DND-41 (cell line): ENCODE measurements at regions not wholly inside any gene's neighbourhood (a gene's known extent, or its start where the extent isn't known, plus 50 kb on each side); places are given as distances from the start of the nearest gene placed in this dataset.

Experiments
- ATAC-seq: fragments of 200-7000 bp; cut with Tn5 transposase; 3 replicates; pipeline ENCODE4 v1.9.1; 2021; ENCODE audit warnings: low read depth; ENCODE audit not compliant: insufficient read depth
- DNase-seq: peaks from one replicate; pipeline ENCODE4 v3.0.0-alpha.2; 2020
- H2AFZ ChIP-seq: 2 replicates; pipeline ENCODE4 v1.6.0; 2012; ENCODE audit warnings: low read depth, low read length
- H3K27ac ChIP-seq: 2 replicates; pipeline ENCODE4 v1.5.1; 2012; ENCODE audit warnings: low read length, inconsistent platforms
- H3K27me3 ChIP-seq: fragments of 200-600 bp; sonication (generic); 2 replicates; pipeline ENCODE4 v1.6.0; 2012; ENCODE audit warnings: low read length, mild to moderate bottlenecking, inconsistent platforms; ENCODE audit not compliant: insufficient read depth, poor library complexity
- H3K36me3 ChIP-seq: 2 replicates; pipeline ENCODE4 v1.5.1; 2012; ENCODE audit warnings: low read length, inconsistent platforms; ENCODE audit not compliant: insufficient read depth
- H3K4me1 ChIP-seq: 2 replicates; pipeline ENCODE4 v1.5.1; 2012; ENCODE audit warnings: mild to moderate bottlenecking, low read length; ENCODE audit not compliant: insufficient read depth
- H3K4me2 ChIP-seq: 2 replicates; pipeline ENCODE4 v1.6.0; 2012; ENCODE audit warnings: mild to moderate bottlenecking, moderate library complexity, low read length, inconsistent platforms; ENCODE audit not compliant: insufficient read depth
- H3K4me3 ChIP-seq, 2 experiments: fragments of 200-600 bp in 1 of 2; shearing (Covaris generic) in 1 of 2; 2 replicates each; pipeline ENCODE4 v1.5.1; 2012 to 2016; ENCODE audit warnings: inconsistent platforms in 2 of 2, low read length in 2 of 2, mild to moderate bottlenecking in 2 of 2, low read depth in 1 of 2, moderate library complexity in 1 of 2
- H3K79me2 ChIP-seq: 2 replicates; pipeline ENCODE4 v1.6.0; 2012; ENCODE audit warnings: low read length, inconsistent platforms; ENCODE audit not compliant: insufficient read depth
- H3K9ac ChIP-seq: 2 replicates; pipeline ENCODE4 v1.6.0; 2012; ENCODE audit warnings: low read depth, mild to moderate bottlenecking, inconsistent platforms, low read length, moderate library complexity
- H3K9me3 ChIP-seq: 2 replicates; pipeline ENCODE4 v1.5.1; 2012; ENCODE audit warnings: low read length, moderate library complexity, mild to moderate bottlenecking, inconsistent platforms; ENCODE audit not compliant: insufficient read depth, severe bottlenecking
- H4K20me1 ChIP-seq: 2 replicates; pipeline ENCODE4 v1.6.0; 2012; ENCODE audit warnings: low read length; ENCODE audit not compliant: insufficient read depth
- EZH2 ChIP-seq: IDR thresholded peaks from 3 replicates; pipeline ENCODE4 v1.6.1; 2012; ENCODE audit warnings: borderline replicate concordance, low read depth, mild to moderate bottlenecking, moderate library complexity, low read length, inconsistent platforms; ENCODE audit not compliant: severe bottlenecking
- TF ChIP-seq, protein P1 (sequence below): IDR thresholded peaks from 2 replicates; pipeline ENCODE4 v1.5.1; 2012; ENCODE audit warnings: borderline replicate concordance, low read length, moderate library complexity, mild to moderate bottlenecking; ENCODE audit not compliant: poor library complexity, severe bottlenecking; ENCODE audit errors: extremely low read depth

- TF ChIP-seq EZH2, result no peak
- TF ChIP-seq, protein P1, sequence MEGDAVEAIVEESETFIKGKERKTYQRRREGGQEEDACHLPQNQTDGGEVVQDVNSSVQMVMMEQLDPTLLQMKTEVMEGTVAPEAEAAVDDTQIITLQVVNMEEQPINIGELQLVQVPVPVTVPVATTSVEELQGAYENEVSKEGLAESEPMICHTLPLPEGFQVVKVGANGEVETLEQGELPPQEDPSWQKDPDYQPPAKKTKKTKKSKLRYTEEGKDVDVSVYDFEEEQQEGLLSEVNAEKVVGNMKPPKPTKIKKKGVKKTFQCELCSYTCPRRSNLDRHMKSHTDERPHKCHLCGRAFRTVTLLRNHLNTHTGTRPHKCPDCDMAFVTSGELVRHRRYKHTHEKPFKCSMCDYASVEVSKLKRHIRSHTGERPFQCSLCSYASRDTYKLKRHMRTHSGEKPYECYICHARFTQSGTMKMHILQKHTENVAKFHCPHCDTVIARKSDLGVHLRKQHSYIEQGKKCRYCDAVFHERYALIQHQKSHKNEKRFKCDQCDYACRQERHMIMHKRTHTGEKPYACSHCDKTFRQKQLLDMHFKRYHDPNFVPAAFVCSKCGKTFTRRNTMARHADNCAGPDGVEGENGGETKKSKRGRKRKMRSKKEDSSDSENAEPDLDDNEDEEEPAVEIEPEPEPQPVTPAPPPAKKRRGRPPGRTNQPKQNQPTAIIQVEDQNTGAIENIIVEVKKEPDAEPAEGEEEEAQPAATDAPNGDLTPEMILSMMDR, result no peak
- H3K4me2 ChIP-seq, result no peak overlapping the region
- ATAC-seq, result no peak
- no peak overlapping the region for H3K4me3 ChIP-seq
- no peaks in the 10 kb centered on the region for H3K9me3 ChIP-seq
- no peak for DNase-seq
- H3K36me3 ChIP-seq, result no peaks in the 10 kb centered on the region
- no peak overlapping the region for H3K27ac ChIP-seq
- no peaks in the 10 kb centered on the region for H3K4me1 ChIP-seq
- no peaks in the 10 kb centered on the region for H3K27me3 ChIP-seq
- no peak overlapping the region for H3K9ac ChIP-seq
- H4K20me1 ChIP-seq, result no peaks in the 10 kb centered on the region
- H3K79me2 ChIP-seq, result no peaks in the 10 kb centered on the region
- H2AFZ ChIP-seq, result no peak overlapping the region
Measured at GRCh38 chr9:7665874-7666273, 133.7 kb downstream of the DMAC1 start.

DNA sequence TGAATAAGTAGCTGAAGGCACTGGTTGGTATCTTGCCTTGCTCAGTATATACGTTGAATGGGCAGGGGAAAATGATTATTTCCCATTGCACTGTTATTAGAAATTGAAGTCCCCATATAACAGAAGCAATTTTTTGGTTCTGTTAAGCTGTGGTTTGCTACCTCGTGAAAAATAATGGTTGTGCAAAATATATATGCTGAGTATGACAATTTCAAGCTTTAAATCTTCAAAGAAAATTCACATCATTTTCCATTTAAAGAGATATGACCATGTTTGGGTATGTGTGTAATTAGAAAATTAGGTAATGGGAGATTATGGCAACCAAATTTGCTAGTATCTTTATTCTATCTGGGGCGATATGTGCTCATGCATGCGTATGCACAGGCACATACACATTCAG is 139.8 kb downstream of the DMAC1 start:
- no peak overlapping the region for H3K27ac ChIP-seq
- H3K4me2 ChIP-seq, result no peak overlapping the region
- H3K4me3 ChIP-seq, result no peak overlapping the region
- H4K20me1 ChIP-seq, result no peaks in the 10 kb centered on the region
- TF ChIP-seq, protein P1, result no peak
- no peak for TF ChIP-seq EZH2
- H3K36me3 ChIP-seq, result no peaks in the 10 kb centered on the region
- H3K4me1 ChIP-seq, result no peaks in the 10 kb centered on the region
- H3K9ac ChIP-seq, result no peak overlapping the region
- H2AFZ ChIP-seq, result no peak overlapping the region
- DNase-seq (no peak), ATAC-seq (no peak)
- H3K27me3 ChIP-seq, result no peaks in the 10 kb centered on the region
- H3K79me2 ChIP-seq, result no peaks in the 10 kb centered on the region
- H3K9me3 ChIP-seq, result no peaks in the 10 kb centered on the region

- ATAC-seq, result no peak
- Histone ChIP-seq H3K27ac (no peak overlapping the region), H3K27me3 (no peaks in the 10 kb centered on the region), H3K36me3 (no peaks in the 10 kb centered on the region), H4K20me1 (no peaks in the 10 kb centered on the region), H3K79me2 (no peaks in the 10 kb centered on the region), H2AFZ (no peak overlapping the region), H3K4me3 (no peak overlapping the region), H3K4me1 (no peaks in the 10 kb centered on the region), H3K4me2 (no peak overlapping the region), H3K9ac (no peak overlapping the region), H3K9me3 (no peaks in the 10 kb centered on the region)
- TF ChIP-seq, protein P1, result no peak
- no peak for TF ChIP-seq EZH2
- no peak for DNase-seq
Measured at GRCh38 chr9:7656636-7657035, 142.9 kb downstream of the DMAC1 start.

DNA sequence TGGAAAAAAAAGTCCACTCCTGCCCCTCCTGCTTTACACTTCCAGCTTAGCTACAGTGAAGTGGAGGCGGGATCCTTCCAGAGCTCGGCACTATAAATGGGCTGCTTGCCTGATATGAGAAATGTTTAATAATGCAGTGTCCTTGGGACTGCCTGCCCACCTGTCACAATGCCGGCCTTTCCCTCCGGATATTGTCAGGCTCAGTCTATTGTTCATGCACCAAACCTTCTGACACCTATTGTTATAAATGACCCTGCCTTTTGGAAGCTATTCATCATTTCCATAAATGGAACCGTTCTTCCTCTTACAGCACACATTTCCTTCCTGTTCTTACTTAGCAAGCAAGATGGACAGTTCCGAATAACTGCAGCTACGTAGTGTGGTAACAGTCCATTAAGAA is 146.3 kb downstream of the DMAC1 start:
- H2AFZ ChIP-seq, result no peak overlapping the region
- H3K4me3 ChIP-seq, result no peak overlapping the region
- no peak for ATAC-seq
- no peaks in the 10 kb centered on the region for H4K20me1 ChIP-seq
- no peak overlapping the region for H3K27ac ChIP-seq
- H3K79me2 ChIP-seq, result no peaks in the 10 kb centered on the region
- no peaks in the 10 kb centered on the region for H3K9me3 ChIP-seq
- no peaks in the 10 kb centered on the region for H3K36me3 ChIP-seq
- H3K27me3 ChIP-seq, result no peaks in the 10 kb centered on the region
- H3K4me1 ChIP-seq, result no peaks in the 10 kb centered on the region
- no peak for TF ChIP-seq EZH2
- TF ChIP-seq, protein P1, result no peak
- no peak overlapping the region for H3K4me2 ChIP-seq
- no peak overlapping the region for H3K9ac ChIP-seq
- DNase-seq, result no peak
